Lower lobe of right lung (tissue), 2 donors: ENCODE measurements at regions not wholly inside any gene's neighbourhood (a gene's known extent, or its start where the extent isn't known, plus 50 kb on each side); places are given as distances from the start of the nearest gene placed in this dataset.

ENCODE experiments used
- ATAC-seq, 2 donors: fragments of 200-7000 bp; cut with Tn5 transposase; one replicate each; pipeline ENCODE4 v1.9.1; 2020 to 2022; ENCODE audit warnings: mild to moderate bottlenecking in 2 of 2, moderate library complexity in 2 of 2
- DNase-seq: peaks from one replicate; pipeline ENCODE4 v3.0.0-alpha.2; 2020
- H3K27ac ChIP-seq: fragments of 200-600 bp; one replicate; pipeline ENCODE4 v1.8.0; 2022
- H3K27me3 ChIP-seq: fragments of 200-600 bp; one replicate; pipeline ENCODE4 v1.8.0; 2022; ENCODE audit warnings: low read depth
- H3K36me3 ChIP-seq: fragments of 200-600 bp; one replicate; pipeline ENCODE4 v1.8.0; 2022; ENCODE audit warnings: mild to moderate bottlenecking
- H3K4me1 ChIP-seq: fragments of 200-600 bp; one replicate; pipeline ENCODE4 v1.8.0; 2022
- H3K4me3 ChIP-seq: fragments of 200-600 bp; one replicate; pipeline ENCODE4 v1.8.0; 2022; ENCODE audit warnings: mild to moderate bottlenecking
- H3K9me3 ChIP-seq: fragments of 200-600 bp; one replicate; pipeline ENCODE4 v1.8.0; 2022
- CTCF ChIP-seq: fragments of 200-600 bp; IDR thresholded peaks from one replicate; pipeline ENCODE4 v1.8.0; 2022; ENCODE audit warnings: antibody characterized with exemption, mild to moderate bottlenecking
- intact Hi-C: fragments of 100-400 bp; cut with DNase I; formaldehyde crosslinking; loops from one replicate; pipeline ENCODE4 v1.11.0; 2022
- donor health status: DM: no; HTN: yes; CAD: no; lungs with severe emphysema.

- H3K27ac ChIP-seq, result no peak overlapping the region
- no peaks in the 10 kb centered on the region for H3K36me3 ChIP-seq
- ATAC-seq (no peak), DNase-seq (no peak)
- intact Hi-C loops, result no loop called here
- no peak for TF ChIP-seq CTCF
- H3K4me3 ChIP-seq, result no peak overlapping the region
- no peaks in the 10 kb centered on the region for H3K9me3 ChIP-seq
- H3K4me1 ChIP-seq, result no peaks in the 10 kb centered on the region
- H3K27me3 ChIP-seq, result no peaks in the 10 kb centered on the region
These were observed 101.8 kb upstream of the CREB1 start for GRCh38 chr2:207427986-207428385.

- Histone ChIP-seq H3K4me3 (no peak overlapping the region), H3K4me1 (no peaks in the 10 kb centered on the region), H3K9me3 (no peaks in the 10 kb centered on the region), H3K36me3 (no peaks in the 10 kb centered on the region), H3K27ac (no peak overlapping the region), H3K27me3 (no peaks in the 10 kb centered on the region)
- TF ChIP-seq CTCF, result no peak
- DNase-seq (no peak), ATAC-seq (no peak)
- intact Hi-C loops, result no loop called here
These were observed 101.2 kb upstream of the CREB1 start for GRCh38 chr2:207428573-207428972.

- DNase-seq, result no peak
- TF ChIP-seq CTCF, result no peak
- Histone ChIP-seq H3K36me3 (no peaks in the 10 kb centered on the region), H3K27me3 (no peaks in the 10 kb centered on the region), H3K27ac (no peak overlapping the region), H3K4me1 (no peaks in the 10 kb centered on the region), H3K4me3 (no peak overlapping the region), H3K9me3 (no peaks in the 10 kb centered on the region)
- no peak for ATAC-seq
- intact Hi-C loops, result no loop called here
These were observed 97.3 kb upstream of the CREB1 start for GRCh38 chr2:207432453-207432852.

- ATAC-seq, result no peak
- Histone ChIP-seq H3K4me3 (no peak overlapping the region), H3K27me3 (no peaks in the 10 kb centered on the region), H3K9me3 (no peaks in the 10 kb centered on the region), H3K27ac (no peak overlapping the region), H3K4me1 (no peaks in the 10 kb centered on the region), H3K36me3 (no peaks in the 10 kb centered on the region)
- no peak for DNase-seq
- intact Hi-C loops, result no loop called here
- no peak for TF ChIP-seq CTCF
These were observed 95.5 kb upstream of the CREB1 start for GRCh38 chr2:207434306-207434705.

- H3K27me3 ChIP-seq, result no peaks in the 10 kb centered on the region
- no peak for DNase-seq
- no peak for TF ChIP-seq CTCF
- no peak overlapping the region for H3K27ac ChIP-seq
- no peak for ATAC-seq
- intact Hi-C loops, result no loop called here
- H3K36me3 ChIP-seq, result no peaks in the 10 kb centered on the region
- no peaks in the 10 kb centered on the region for H3K4me1 ChIP-seq
- H3K4me3 ChIP-seq, result no peak overlapping the region
- no peaks in the 10 kb centered on the region for H3K9me3 ChIP-seq
These were observed 94.8 kb upstream of the CREB1 start for GRCh38 chr2:207434899-207435465.

- Histone ChIP-seq H3K36me3 (no peaks in the 10 kb centered on the region), H3K9me3 (no peaks in the 10 kb centered on the region), H3K27ac (no peak overlapping the region), H3K4me3 (no peak overlapping the region), H3K4me1 (no peaks in the 10 kb centered on the region), H3K27me3 (no peaks in the 10 kb centered on the region)
- DNase-seq (no peak), ATAC-seq (no peak)
- no peak for TF ChIP-seq CTCF
- intact Hi-C loops, result no loop called here
These were observed 92.6 kb upstream of the CREB1 start for GRCh38 chr2:207437136-207437523.
